ENCODE measurements at regions not wholly inside any gene's neighbourhood (a gene's known extent, or its start where the extent isn't known, plus 50 kb on each side); places are given as distances from the start of the nearest gene placed in this dataset.

GRCh38 chr20:51121272-51121671 lies 98.4 kb upstream of the KCNG1 start:
- POLR2A ChIA-PET: no interaction called here
- TF ChIP-seq CTCF (IDR thresholded peaks at IDR 0.05; ENCODE audit: insufficient read depth, low read length, missing control alignments): no peak
- DNase-seq (ENCODE audit: low read depth, low spot score): no peak
- H3K4me3 ChIP-seq (ENCODE audit: low read depth, low read length): no peak overlapping the region
- CTCF ChIA-PET: no interaction called here

GRCh38 chr20:51120868-51121267 lies 98.0 kb upstream of the KCNG1 start:
- TF ChIP-seq CTCF (IDR thresholded peaks at IDR 0.05; ENCODE audit: insufficient read depth, low read length, missing control alignments): no peak
- POLR2A ChIA-PET: no interaction called here
- H3K4me3 ChIP-seq (ENCODE audit: low read depth, low read length): no peak overlapping the region
- no peak for DNase-seq (ENCODE audit: low read depth, low spot score)
- CTCF ChIA-PET: interaction anchor here (1.2 kb wide), 1 partner anchor 105 kb away, joined by 3 read pairs; no protein-coding TSS in a partner anchor

- TF ChIP-seq CTCF (IDR thresholded peaks at IDR 0.05; ENCODE audit: insufficient read depth, low read length, missing control alignments): no peak
- POLR2A ChIA-PET: no interaction called here
- H3K4me3 ChIP-seq (ENCODE audit: low read depth, low read length): no peak overlapping the region
- no peak for DNase-seq (ENCODE audit: low read depth, low spot score)
- CTCF ChIA-PET: interaction anchor here (1.2 kb wide), 1 partner anchor 105 kb away, joined by 3 read pairs; no protein-coding TSS in a partner anchor
These were observed 97.5 kb upstream of the KCNG1 start for GRCh38 chr20:51120438-51120837.

- ChIA-PET POLR2A (no interaction called here), CTCF (interaction anchor here (1.2 kb wide), 1 partner anchor 104 kb away, joined by 3 read pairs; no protein-coding TSS in a partner anchor)
- DNase-seq (ENCODE audit: low read depth, low spot score): no peak
- TF ChIP-seq CTCF (IDR thresholded peaks at IDR 0.05; ENCODE audit: insufficient read depth, low read length, missing control alignments): no peak
- no peak overlapping the region for H3K4me3 ChIP-seq (ENCODE audit: low read depth, low read length)
These were observed 97.0 kb upstream of the KCNG1 start for GRCh38 chr20:51119914-51120313.

- CTCF ChIA-PET: interaction anchor here (1.2 kb wide), 1 partner anchor 188 kb away, joined by 3 read pairs; no protein-coding TSS in a partner anchor
- POLR2A ChIA-PET: no interaction called here
- no peak for DNase-seq (ENCODE audit: low read depth, low spot score)
- TF ChIP-seq CTCF (IDR thresholded peaks at IDR 0.05; ENCODE audit: insufficient read depth, low read length, missing control alignments): no peak
- H3K4me3 ChIP-seq (ENCODE audit: low read depth, low read length): no peak overlapping the region
These were observed 96.1 kb upstream of the KCNG1 start for GRCh38 chr20:51118985-51119527.

GRCh38 chr20:51118216-51118615 lies 95.3 kb upstream of the KCNG1 start:
- ChIA-PET CTCF (interaction anchor here (1.2 kb wide), 1 partner anchor 189 kb away, joined by 3 read pairs; no protein-coding TSS in a partner anchor), POLR2A (no interaction called here)
- H3K4me3 ChIP-seq (ENCODE audit: low read depth, low read length): no peak overlapping the region
- no peak for DNase-seq (ENCODE audit: low read depth, low spot score)
- TF ChIP-seq CTCF (IDR thresholded peaks at IDR 0.05; ENCODE audit: insufficient read depth, low read length, missing control alignments): no peak

Measured in AG04449 (cell line).